Liver (tissue), 8 donors: ENCODE measurements at regions not wholly inside any gene's neighbourhood (a gene's known extent, or its start where the extent isn't known, plus 50 kb on each side); places are given as distances from the start of the nearest gene placed in this dataset.

Source experiments
- DNase-seq: peaks from one replicate; pipeline ENCODE4 v3.0.0-alpha.2; 2017; ENCODE audit warnings: low spot score
- H3K27ac ChIP-seq, 2 donors: one replicate each; pipeline ENCODE4 v1.7.0; 2013; ENCODE audit warnings: inconsistent platforms in 2 of 2, low read length in 2 of 2, control low read depth in 1 of 2, low read depth in 1 of 2, mild to moderate bottlenecking in 1 of 2
- H3K27me3 ChIP-seq, 4 donors: one replicate each; pipeline versions ENCODE4 v1.6.1 to v1.7.0; 2013; ENCODE audit warnings: low read length in 3 of 4, inconsistent platforms in 1 of 4, mild to moderate bottlenecking in 1 of 4, moderate library complexity in 1 of 4; ENCODE audit not compliant: control insufficient read depth in 4 of 4, insufficient read depth in 4 of 4
- H3K36me3 ChIP-seq, 4 donors: one replicate each; pipeline versions ENCODE4 v1.6.1 to v1.7.0; 2013; ENCODE audit warnings: low read length in 3 of 4, mild to moderate bottlenecking in 3 of 4, low read depth in 1 of 4, moderate library complexity in 1 of 4; ENCODE audit not compliant: control insufficient read depth in 4 of 4, insufficient read depth in 3 of 4
- H3K4me1 ChIP-seq, 4 donors: one replicate each; pipeline versions ENCODE4 v1.6.1 to v1.7.0; 2013; ENCODE audit warnings: low read length in 3 of 4, mild to moderate bottlenecking in 3 of 4, moderate library complexity in 1 of 4; ENCODE audit not compliant: control insufficient read depth in 4 of 4, insufficient read depth in 4 of 4
- H3K4me3 ChIP-seq, 3 donors: one replicate each; pipeline versions ENCODE4 v1.6.1 to v1.7.0; 2013; ENCODE audit warnings: low read length in 3 of 3, control low read depth in 1 of 3, low read depth in 1 of 3, mild to moderate bottlenecking in 1 of 3
- H3K9ac ChIP-seq, 2 donors: one replicate each; pipeline ENCODE4 v1.7.0; 2013; ENCODE audit warnings: low read length in 2 of 2, mild to moderate bottlenecking in 2 of 2, moderate library complexity in 2 of 2, control low read depth in 1 of 2, low read depth in 1 of 2
- H3K9me3 ChIP-seq, 4 donors: one replicate each; pipeline versions ENCODE4 v1.6.1 to v1.7.0; 2013; ENCODE audit warnings: low read length in 3 of 4; ENCODE audit not compliant: control insufficient read depth in 4 of 4
- EGR1 ChIP-seq, 2 donors: IDR thresholded peaks; 2 replicates each; pipeline ENCODE4 v1.6.1; 2016 to 2018; ENCODE audit warnings: antibody characterized with exemption in 2 of 2, low read depth in 2 of 2
- FOXA1 ChIP-seq: IDR thresholded peaks from 2 replicates; pipeline ENCODE4 v1.6.1; 2016; ENCODE audit warnings: antibody characterized with exemption
- FOXA2 ChIP-seq: IDR thresholded peaks from 2 replicates; pipeline ENCODE4 v1.6.1; 2016; ENCODE audit warnings: antibody characterized with exemption
- GABPA ChIP-seq, 2 donors: IDR thresholded peaks in 1 of 2; conservative IDR thresholded peaks in 1 of 2; 2 replicates each; pipeline ENCODE4 v1.6.1; 2016; ENCODE audit warnings: antibody characterized with exemption in 2 of 2, mild to moderate bottlenecking in 1 of 2, moderate library complexity in 1 of 2
- HNF4A ChIP-seq, 2 donors: conservative IDR thresholded peaks; 2 replicates each; pipeline ENCODE4 v1.6.1; 2016; ENCODE audit warnings: antibody characterized with exemption in 2 of 2, mild to moderate bottlenecking in 2 of 2
- HNF4G ChIP-seq: IDR thresholded peaks from 2 replicates; pipeline ENCODE4 v1.6.1; 2016; ENCODE audit warnings: antibody characterized with exemption
- JUND ChIP-seq, 2 donors: IDR thresholded peaks; 2 replicates each; pipeline ENCODE4 v1.6.1; 2016; ENCODE audit warnings: antibody characterized with exemption in 2 of 2
- NR2F2 ChIP-seq: IDR thresholded peaks from 2 replicates; pipeline ENCODE4 v1.6.1; 2016; ENCODE audit warnings: antibody characterized with exemption
- RAD21 ChIP-seq, 2 donors: IDR thresholded peaks; 2 replicates each; pipeline ENCODE4 v1.6.1; 2016; ENCODE audit warnings: antibody characterized with exemption in 2 of 2, mild to moderate bottlenecking in 2 of 2
- RXRA ChIP-seq, 2 donors: IDR thresholded peaks; 2 replicates each; pipeline ENCODE4 v1.6.1; 2017 to 2018; ENCODE audit warnings: antibody characterized with exemption in 2 of 2, mild to moderate bottlenecking in 1 of 2
- SP1 ChIP-seq: IDR thresholded peaks from 2 replicates; pipeline ENCODE4 v1.6.1; 2018; ENCODE audit warnings: antibody characterized with exemption, mild to moderate bottlenecking
- TAF1 ChIP-seq: conservative IDR thresholded peaks from 2 replicates; pipeline ENCODE4 v1.6.1; 2016; ENCODE audit warnings: antibody characterized with exemption, mild to moderate bottlenecking
- YY1 ChIP-seq: IDR thresholded peaks from 2 replicates; pipeline ENCODE4 v1.6.1; 2016; ENCODE audit warnings: antibody characterized with exemption, mild to moderate bottlenecking
- WGBS: extraction: QIAGEN DNeasy Blood & Tissue Kit; methylation state at CpG from one replicate; pipeline ENCODE4 v1.1.7; 2013; 5-methylcytosine and 5-hydroxymethylcytosine counted together
- TF ChIP-seq, protein P1 (sequence below): IDR thresholded peaks from 2 replicates; pipeline ENCODE4 v1.6.1; 2016; ENCODE audit warnings: antibody characterized with exemption, mild to moderate bottlenecking
- TF ChIP-seq, protein P2 (sequence below): IDR thresholded peaks from 2 replicates; pipeline ENCODE4 v1.6.1; 2016; ENCODE audit warnings: antibody characterized with exemption
- TF ChIP-seq, protein P3 (sequence below): IDR thresholded peaks from 2 replicates; pipeline ENCODE4 v1.6.1; 2016; ENCODE audit warnings: antibody characterized with exemption
- TF ChIP-seq, protein P4 (sequence below): fragments of 150-350 bp; IDR thresholded peaks from 2 replicates; pipeline ENCODE4 v1.5.1; 2017; ENCODE audit warnings: improper control_type of control experiment, low read depth, low read length; ENCODE audit not compliant: missing input control
- TF ChIP-seq, protein P5 (sequence below): IDR thresholded peaks from 2 replicates; pipeline ENCODE4 v1.6.1; 2016; ENCODE audit warnings: antibody characterized with exemption
- donor health status: healthy.
- donor health status: healthy.
- donor health status: healthy.
- donor health status: healthy.
- donor health status: healthy.

DNA sequence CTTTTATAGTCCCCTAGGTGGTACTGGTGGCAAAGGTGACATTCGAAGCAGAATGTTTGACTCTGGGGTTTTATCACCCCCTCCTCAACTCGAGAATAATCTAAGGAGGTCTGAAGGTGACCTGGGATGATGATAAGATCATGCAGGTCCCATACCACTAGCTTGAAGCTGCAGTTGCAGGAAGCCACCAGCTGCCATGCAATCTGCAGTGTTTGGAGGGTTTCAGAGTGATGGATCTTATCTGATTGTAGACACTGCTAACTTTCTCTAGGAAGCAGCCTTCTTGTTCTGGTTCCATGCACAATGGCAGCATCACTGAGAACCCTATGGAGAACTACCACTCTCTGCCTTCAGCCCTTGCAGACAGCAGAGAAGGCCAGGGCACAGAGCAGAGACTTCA lies 59.4 kb upstream of the LRPPRC start (continued):
- TF ChIP-seq, protein P1, sequence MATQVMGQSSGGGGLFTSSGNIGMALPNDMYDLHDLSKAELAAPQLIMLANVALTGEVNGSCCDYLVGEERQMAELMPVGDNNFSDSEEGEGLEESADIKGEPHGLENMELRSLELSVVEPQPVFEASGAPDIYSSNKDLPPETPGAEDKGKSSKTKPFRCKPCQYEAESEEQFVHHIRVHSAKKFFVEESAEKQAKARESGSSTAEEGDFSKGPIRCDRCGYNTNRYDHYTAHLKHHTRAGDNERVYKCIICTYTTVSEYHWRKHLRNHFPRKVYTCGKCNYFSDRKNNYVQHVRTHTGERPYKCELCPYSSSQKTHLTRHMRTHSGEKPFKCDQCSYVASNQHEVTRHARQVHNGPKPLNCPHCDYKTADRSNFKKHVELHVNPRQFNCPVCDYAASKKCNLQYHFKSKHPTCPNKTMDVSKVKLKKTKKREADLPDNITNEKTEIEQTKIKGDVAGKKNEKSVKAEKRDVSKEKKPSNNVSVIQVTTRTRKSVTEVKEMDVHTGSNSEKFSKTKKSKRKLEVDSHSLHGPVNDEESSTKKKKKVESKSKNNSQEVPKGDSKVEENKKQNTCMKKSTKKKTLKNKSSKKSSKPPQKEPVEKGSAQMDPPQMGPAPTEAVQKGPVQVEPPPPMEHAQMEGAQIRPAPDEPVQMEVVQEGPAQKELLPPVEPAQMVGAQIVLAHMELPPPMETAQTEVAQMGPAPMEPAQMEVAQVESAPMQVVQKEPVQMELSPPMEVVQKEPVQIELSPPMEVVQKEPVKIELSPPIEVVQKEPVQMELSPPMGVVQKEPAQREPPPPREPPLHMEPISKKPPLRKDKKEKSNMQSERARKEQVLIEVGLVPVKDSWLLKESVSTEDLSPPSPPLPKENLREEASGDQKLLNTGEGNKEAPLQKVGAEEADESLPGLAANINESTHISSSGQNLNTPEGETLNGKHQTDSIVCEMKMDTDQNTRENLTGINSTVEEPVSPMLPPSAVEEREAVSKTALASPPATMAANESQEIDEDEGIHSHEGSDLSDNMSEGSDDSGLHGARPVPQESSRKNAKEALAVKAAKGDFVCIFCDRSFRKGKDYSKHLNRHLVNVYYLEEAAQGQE, result no peak

DNA sequence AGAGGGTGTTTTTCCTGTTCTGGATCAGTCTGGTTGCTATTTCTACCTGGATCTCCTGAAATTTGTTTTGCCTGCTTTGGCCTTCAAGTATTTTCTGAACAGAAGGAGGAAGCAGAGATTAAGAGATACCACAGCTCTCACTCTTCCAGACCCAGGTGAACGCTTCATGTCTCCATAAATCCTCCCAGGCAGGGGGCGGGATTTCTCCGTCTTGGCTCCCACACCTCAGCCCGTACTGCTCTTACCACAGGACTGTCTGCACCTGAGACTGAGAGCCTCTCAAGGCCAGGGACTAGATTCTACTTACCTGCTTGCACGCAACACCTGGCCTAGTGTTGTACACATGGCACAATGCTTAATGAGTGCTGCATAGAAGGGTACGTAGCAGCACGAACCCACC lies 59.9 kb upstream of the LRPPRC start:
- DNase-seq, result no peak
- WGBS, result 96% methylated on average over 7 of the region's 7 CpGs
- H3K36me3 ChIP-seq, result no peaks in the 10 kb centered on the region
- TF ChIP-seq NR2F2 (no peak), SP1 (no peak), HNF4G (no peak), RAD21 (IDR thresholded peaks at IDR 0.05) (no peak), HNF4A (conservative IDR thresholded peaks at IDR 0.05) (no peak), FOXA1 (no peak), EGR1 (IDR thresholded peaks at IDR 0.05; ENCODE audit: low read depth in 2 of 2) (no peak), FOXA2 (no peak), RXRA (IDR thresholded peaks at IDR 0.05) (no peak), TAF1 (no peak), YY1 (no peak), JUND (IDR thresholded peaks at IDR 0.05) (no peak), GABPA (IDR thresholded peaks at IDR 0.05 in 1 of 2, conservative IDR thresholded peaks at IDR 0.05 in 1 of 2) (no peak)
- TF ChIP-seq, protein P2, sequence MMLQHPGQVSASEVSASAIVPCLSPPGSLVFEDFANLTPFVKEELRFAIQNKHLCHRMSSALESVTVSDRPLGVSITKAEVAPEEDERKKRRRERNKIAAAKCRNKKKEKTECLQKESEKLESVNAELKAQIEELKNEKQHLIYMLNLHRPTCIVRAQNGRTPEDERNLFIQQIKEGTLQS, result no peak
- TF ChIP-seq, protein P1, result no peak
- TF ChIP-seq, protein P3, sequence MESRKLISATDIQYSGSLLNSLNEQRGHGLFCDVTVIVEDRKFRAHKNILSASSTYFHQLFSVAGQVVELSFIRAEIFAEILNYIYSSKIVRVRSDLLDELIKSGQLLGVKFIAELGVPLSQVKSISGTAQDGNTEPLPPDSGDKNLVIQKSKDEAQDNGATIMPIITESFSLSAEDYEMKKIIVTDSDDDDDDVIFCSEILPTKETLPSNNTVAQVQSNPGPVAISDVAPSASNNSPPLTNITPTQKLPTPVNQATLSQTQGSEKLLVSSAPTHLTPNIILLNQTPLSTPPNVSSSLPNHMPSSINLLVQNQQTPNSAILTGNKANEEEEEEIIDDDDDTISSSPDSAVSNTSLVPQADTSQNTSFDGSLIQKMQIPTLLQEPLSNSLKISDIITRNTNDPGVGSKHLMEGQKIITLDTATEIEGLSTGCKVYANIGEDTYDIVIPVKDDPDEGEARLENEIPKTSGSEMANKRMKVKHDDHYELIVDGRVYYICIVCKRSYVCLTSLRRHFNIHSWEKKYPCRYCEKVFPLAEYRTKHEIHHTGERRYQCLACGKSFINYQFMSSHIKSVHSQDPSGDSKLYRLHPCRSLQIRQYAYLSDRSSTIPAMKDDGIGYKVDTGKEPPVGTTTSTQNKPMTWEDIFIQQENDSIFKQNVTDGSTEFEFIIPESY, result no peak
- TF ChIP-seq, protein P4, sequence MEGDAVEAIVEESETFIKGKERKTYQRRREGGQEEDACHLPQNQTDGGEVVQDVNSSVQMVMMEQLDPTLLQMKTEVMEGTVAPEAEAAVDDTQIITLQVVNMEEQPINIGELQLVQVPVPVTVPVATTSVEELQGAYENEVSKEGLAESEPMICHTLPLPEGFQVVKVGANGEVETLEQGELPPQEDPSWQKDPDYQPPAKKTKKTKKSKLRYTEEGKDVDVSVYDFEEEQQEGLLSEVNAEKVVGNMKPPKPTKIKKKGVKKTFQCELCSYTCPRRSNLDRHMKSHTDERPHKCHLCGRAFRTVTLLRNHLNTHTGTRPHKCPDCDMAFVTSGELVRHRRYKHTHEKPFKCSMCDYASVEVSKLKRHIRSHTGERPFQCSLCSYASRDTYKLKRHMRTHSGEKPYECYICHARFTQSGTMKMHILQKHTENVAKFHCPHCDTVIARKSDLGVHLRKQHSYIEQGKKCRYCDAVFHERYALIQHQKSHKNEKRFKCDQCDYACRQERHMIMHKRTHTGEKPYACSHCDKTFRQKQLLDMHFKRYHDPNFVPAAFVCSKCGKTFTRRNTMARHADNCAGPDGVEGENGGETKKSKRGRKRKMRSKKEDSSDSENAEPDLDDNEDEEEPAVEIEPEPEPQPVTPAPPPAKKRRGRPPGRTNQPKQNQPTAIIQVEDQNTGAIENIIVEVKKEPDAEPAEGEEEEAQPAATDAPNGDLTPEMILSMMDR, result no peak
- TF ChIP-seq, protein P5, sequence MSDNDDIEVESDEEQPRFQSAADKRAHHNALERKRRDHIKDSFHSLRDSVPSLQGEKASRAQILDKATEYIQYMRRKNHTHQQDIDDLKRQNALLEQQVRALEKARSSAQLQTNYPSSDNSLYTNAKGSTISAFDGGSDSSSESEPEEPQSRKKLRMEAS, result no peak
- H3K27me3 ChIP-seq, result no peaks in the 10 kb centered on the region
- no peak overlapping the region for H3K27ac ChIP-seq
- no peaks in the 10 kb centered on the region for H3K9me3 ChIP-seq
- H3K4me1 ChIP-seq, result peaks cover 2 to 15% (median 6%) of the 10 kb centered on the region in 4 donors
- H3K9ac ChIP-seq, result no peak overlapping the region
- no peak overlapping the region for H3K4me3 ChIP-seq
